Liver (tissue), 8 donors: ENCODE measurements at regions not wholly inside any gene's neighbourhood (a gene's known extent, or its start where the extent isn't known, plus 50 kb on each side); places are given as distances from the start of the nearest gene placed in this dataset.

Experiments
- DNase-seq: peaks from one replicate; pipeline ENCODE4 v3.0.0-alpha.2; 2017; ENCODE audit warnings: low spot score
- H3K27ac ChIP-seq, 2 donors: one replicate each; pipeline ENCODE4 v1.7.0; 2013; ENCODE audit warnings: inconsistent platforms in 2 of 2, low read length in 2 of 2, control low read depth in 1 of 2, low read depth in 1 of 2, mild to moderate bottlenecking in 1 of 2
- H3K27me3 ChIP-seq, 4 donors: one replicate each; pipeline versions ENCODE4 v1.6.1 to v1.7.0; 2013; ENCODE audit warnings: low read length in 3 of 4, inconsistent platforms in 1 of 4, mild to moderate bottlenecking in 1 of 4, moderate library complexity in 1 of 4; ENCODE audit not compliant: control insufficient read depth in 4 of 4, insufficient read depth in 4 of 4
- H3K36me3 ChIP-seq, 4 donors: one replicate each; pipeline versions ENCODE4 v1.6.1 to v1.7.0; 2013; ENCODE audit warnings: low read length in 3 of 4, mild to moderate bottlenecking in 3 of 4, low read depth in 1 of 4, moderate library complexity in 1 of 4; ENCODE audit not compliant: control insufficient read depth in 4 of 4, insufficient read depth in 3 of 4
- H3K4me1 ChIP-seq, 4 donors: one replicate each; pipeline versions ENCODE4 v1.6.1 to v1.7.0; 2013; ENCODE audit warnings: low read length in 3 of 4, mild to moderate bottlenecking in 3 of 4, moderate library complexity in 1 of 4; ENCODE audit not compliant: control insufficient read depth in 4 of 4, insufficient read depth in 4 of 4
- H3K4me3 ChIP-seq, 3 donors: one replicate each; pipeline versions ENCODE4 v1.6.1 to v1.7.0; 2013; ENCODE audit warnings: low read length in 3 of 3, control low read depth in 1 of 3, low read depth in 1 of 3, mild to moderate bottlenecking in 1 of 3
- H3K9ac ChIP-seq, 2 donors: one replicate each; pipeline ENCODE4 v1.7.0; 2013; ENCODE audit warnings: low read length in 2 of 2, mild to moderate bottlenecking in 2 of 2, moderate library complexity in 2 of 2, control low read depth in 1 of 2, low read depth in 1 of 2
- H3K9me3 ChIP-seq, 4 donors: one replicate each; pipeline versions ENCODE4 v1.6.1 to v1.7.0; 2013; ENCODE audit warnings: low read length in 3 of 4; ENCODE audit not compliant: control insufficient read depth in 4 of 4
- EGR1 ChIP-seq, 2 donors: IDR thresholded peaks; 2 replicates each; pipeline ENCODE4 v1.6.1; 2016 to 2018; ENCODE audit warnings: antibody characterized with exemption in 2 of 2, low read depth in 2 of 2
- FOXA1 ChIP-seq: IDR thresholded peaks from 2 replicates; pipeline ENCODE4 v1.6.1; 2016; ENCODE audit warnings: antibody characterized with exemption
- FOXA2 ChIP-seq: IDR thresholded peaks from 2 replicates; pipeline ENCODE4 v1.6.1; 2016; ENCODE audit warnings: antibody characterized with exemption
- HNF4A ChIP-seq, 2 donors: conservative IDR thresholded peaks; 2 replicates each; pipeline ENCODE4 v1.6.1; 2016; ENCODE audit warnings: antibody characterized with exemption in 2 of 2, mild to moderate bottlenecking in 2 of 2
- NR2F2 ChIP-seq: IDR thresholded peaks from 2 replicates; pipeline ENCODE4 v1.6.1; 2016; ENCODE audit warnings: antibody characterized with exemption
- RAD21 ChIP-seq, 2 donors: IDR thresholded peaks; 2 replicates each; pipeline ENCODE4 v1.6.1; 2016; ENCODE audit warnings: antibody characterized with exemption in 2 of 2, mild to moderate bottlenecking in 2 of 2
- RXRA ChIP-seq, 2 donors: IDR thresholded peaks; 2 replicates each; pipeline ENCODE4 v1.6.1; 2017 to 2018; ENCODE audit warnings: antibody characterized with exemption in 2 of 2, mild to moderate bottlenecking in 1 of 2
- SP1 ChIP-seq: IDR thresholded peaks from 2 replicates; pipeline ENCODE4 v1.6.1; 2018; ENCODE audit warnings: antibody characterized with exemption, mild to moderate bottlenecking
- TAF1 ChIP-seq: conservative IDR thresholded peaks from 2 replicates; pipeline ENCODE4 v1.6.1; 2016; ENCODE audit warnings: antibody characterized with exemption, mild to moderate bottlenecking
- WGBS: extraction: QIAGEN DNeasy Blood & Tissue Kit; methylation state at CpG from one replicate; pipeline ENCODE4 v1.1.7; 2013; 5-methylcytosine and 5-hydroxymethylcytosine counted together
- TF ChIP-seq, protein P1 (sequence below): fragments of 150-350 bp; IDR thresholded peaks from 2 replicates; pipeline ENCODE4 v1.5.1; 2017; ENCODE audit warnings: improper control_type of control experiment, low read depth, low read length; ENCODE audit not compliant: missing input control
- TF ChIP-seq, protein P2 (sequence below): IDR thresholded peaks from 2 replicates; pipeline ENCODE4 v1.6.1; 2016; ENCODE audit warnings: antibody characterized with exemption
- TF ChIP-seq, protein P3 (sequence below): IDR thresholded peaks from 2 replicates; pipeline ENCODE4 v1.6.1; 2016; ENCODE audit warnings: antibody characterized with exemption
- TF ChIP-seq, protein P4 (sequence below): IDR thresholded peaks from 2 replicates; pipeline ENCODE4 v1.6.1; 2016; ENCODE audit warnings: antibody characterized with exemption, mild to moderate bottlenecking
- donor health status: healthy.
- donor health status: healthy.
- donor health status: healthy.
- donor health status: healthy.
- donor health status: healthy.

DNA sequence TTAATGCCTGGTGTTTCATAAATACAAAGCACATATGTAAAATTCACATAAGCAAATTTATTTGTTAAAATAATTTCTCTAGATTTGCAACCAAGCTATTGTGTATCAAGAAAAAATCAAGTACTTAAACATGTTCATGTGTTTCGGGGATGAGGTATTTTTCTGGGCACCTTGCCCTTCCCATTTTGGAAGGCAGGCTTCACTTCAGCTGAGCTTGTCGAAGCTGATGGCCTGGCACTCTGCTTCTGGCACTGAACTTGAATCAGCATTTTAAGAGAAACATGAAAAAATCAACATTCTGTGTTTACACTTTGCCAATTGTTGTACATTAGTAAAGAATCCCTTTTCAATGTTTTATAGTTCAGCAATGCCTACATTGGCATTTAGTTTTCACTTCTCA, 179.1 kb upstream of the STEAP4 start:
- Histone ChIP-seq H3K4me1 (no peaks in the 10 kb centered on the region), H3K27me3 (no peaks in the 10 kb centered on the region), H3K36me3 (no peaks in the 10 kb centered on the region), H3K4me3 (no peak overlapping the region), H3K9me3 (no peaks in the 10 kb centered on the region), H3K9ac (no peak overlapping the region), H3K27ac (no peak overlapping the region)
- no peak for DNase-seq
- no peak for TF ChIP-seq TAF1
- TF ChIP-seq, protein P1, sequence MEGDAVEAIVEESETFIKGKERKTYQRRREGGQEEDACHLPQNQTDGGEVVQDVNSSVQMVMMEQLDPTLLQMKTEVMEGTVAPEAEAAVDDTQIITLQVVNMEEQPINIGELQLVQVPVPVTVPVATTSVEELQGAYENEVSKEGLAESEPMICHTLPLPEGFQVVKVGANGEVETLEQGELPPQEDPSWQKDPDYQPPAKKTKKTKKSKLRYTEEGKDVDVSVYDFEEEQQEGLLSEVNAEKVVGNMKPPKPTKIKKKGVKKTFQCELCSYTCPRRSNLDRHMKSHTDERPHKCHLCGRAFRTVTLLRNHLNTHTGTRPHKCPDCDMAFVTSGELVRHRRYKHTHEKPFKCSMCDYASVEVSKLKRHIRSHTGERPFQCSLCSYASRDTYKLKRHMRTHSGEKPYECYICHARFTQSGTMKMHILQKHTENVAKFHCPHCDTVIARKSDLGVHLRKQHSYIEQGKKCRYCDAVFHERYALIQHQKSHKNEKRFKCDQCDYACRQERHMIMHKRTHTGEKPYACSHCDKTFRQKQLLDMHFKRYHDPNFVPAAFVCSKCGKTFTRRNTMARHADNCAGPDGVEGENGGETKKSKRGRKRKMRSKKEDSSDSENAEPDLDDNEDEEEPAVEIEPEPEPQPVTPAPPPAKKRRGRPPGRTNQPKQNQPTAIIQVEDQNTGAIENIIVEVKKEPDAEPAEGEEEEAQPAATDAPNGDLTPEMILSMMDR = no peak
- TF ChIP-seq, protein P2, sequence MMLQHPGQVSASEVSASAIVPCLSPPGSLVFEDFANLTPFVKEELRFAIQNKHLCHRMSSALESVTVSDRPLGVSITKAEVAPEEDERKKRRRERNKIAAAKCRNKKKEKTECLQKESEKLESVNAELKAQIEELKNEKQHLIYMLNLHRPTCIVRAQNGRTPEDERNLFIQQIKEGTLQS = no peak
- 79% methylated on average over 2 of the region's 2 CpGs for WGBS

DNA sequence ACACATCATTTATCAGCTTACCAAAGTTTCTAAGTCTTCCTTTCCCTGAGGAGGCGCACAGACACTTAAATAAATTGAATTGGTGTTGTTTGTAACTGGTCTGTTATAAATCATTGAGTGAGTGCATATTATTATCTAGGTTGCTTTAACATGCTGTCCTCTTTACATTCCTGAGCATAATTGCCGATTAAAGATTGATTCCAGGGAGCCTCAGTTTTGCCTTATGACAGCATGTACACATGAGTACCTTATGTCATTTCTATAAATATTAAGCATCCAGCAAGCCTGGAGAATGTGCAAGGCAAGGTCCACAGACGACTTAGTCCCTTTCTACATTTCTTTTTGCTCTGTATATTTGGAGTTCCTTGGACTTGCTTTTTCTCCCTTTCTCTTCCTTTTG, 177.9 kb upstream of the STEAP4 start:
- WGBS = 75% methylated on average over 3 of the region's 3 CpGs
- Histone ChIP-seq H3K36me3 (no peaks in the 10 kb centered on the region), H3K4me3 (no peak overlapping the region), H3K27me3 (no peaks in the 10 kb centered on the region), H3K9me3 (no peaks in the 10 kb centered on the region), H3K9ac (no peak overlapping the region), H3K27ac (no peak overlapping the region), H3K4me1 (no peaks in the 10 kb centered on the region)
- TF ChIP-seq, protein P3, sequence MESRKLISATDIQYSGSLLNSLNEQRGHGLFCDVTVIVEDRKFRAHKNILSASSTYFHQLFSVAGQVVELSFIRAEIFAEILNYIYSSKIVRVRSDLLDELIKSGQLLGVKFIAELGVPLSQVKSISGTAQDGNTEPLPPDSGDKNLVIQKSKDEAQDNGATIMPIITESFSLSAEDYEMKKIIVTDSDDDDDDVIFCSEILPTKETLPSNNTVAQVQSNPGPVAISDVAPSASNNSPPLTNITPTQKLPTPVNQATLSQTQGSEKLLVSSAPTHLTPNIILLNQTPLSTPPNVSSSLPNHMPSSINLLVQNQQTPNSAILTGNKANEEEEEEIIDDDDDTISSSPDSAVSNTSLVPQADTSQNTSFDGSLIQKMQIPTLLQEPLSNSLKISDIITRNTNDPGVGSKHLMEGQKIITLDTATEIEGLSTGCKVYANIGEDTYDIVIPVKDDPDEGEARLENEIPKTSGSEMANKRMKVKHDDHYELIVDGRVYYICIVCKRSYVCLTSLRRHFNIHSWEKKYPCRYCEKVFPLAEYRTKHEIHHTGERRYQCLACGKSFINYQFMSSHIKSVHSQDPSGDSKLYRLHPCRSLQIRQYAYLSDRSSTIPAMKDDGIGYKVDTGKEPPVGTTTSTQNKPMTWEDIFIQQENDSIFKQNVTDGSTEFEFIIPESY = no peak
- no peak for TF ChIP-seq SP1
- TF ChIP-seq FOXA2 = no peak
- no peak for TF ChIP-seq HNF4A (conservative IDR thresholded peaks at IDR 0.05)
- no peak for TF ChIP-seq TAF1
- DNase-seq = no peak

DNA sequence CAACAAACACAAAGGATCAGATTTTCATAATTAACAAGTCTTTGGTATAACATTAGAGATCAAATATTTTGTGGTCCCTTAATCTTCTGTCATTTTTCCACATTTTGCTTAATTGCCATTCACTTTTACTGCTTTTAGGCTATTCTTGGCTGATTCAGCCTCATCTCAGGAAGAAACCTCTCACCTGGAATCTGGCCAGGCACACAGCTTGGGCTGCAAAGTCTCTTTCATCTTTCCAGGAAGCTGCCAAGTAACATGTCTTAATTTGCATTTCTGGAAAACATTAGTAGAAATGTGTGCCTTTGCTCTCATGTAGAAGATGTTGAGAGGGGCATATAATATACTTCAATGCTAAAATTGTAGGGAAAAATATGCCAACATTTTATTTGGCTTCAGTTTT, 174.2 kb upstream of the STEAP4 start:
- Histone ChIP-seq H3K4me1 (no peaks in the 10 kb centered on the region), H3K27ac (no peak overlapping the region), H3K4me3 (no peak overlapping the region), H3K9ac (no peak overlapping the region), H3K27me3 (no peaks in the 10 kb centered on the region), H3K36me3 (no peaks in the 10 kb centered on the region), H3K9me3 (no peaks in the 10 kb centered on the region)
- no peak for DNase-seq
- TF ChIP-seq TAF1 (no peak), RAD21 (IDR thresholded peaks at IDR 0.05) (no peak), RXRA (IDR thresholded peaks at IDR 0.05) (no peak), HNF4A (conservative IDR thresholded peaks at IDR 0.05) (no peak), FOXA1 (no peak), SP1 (no peak), FOXA2 (no peak), EGR1 (IDR thresholded peaks at IDR 0.05; ENCODE audit: low read depth in 2 of 2) (no peak), NR2F2 (no peak)
- TF ChIP-seq, protein P3 = no peak
- TF ChIP-seq, protein P1 = no peak
- TF ChIP-seq, protein P4, sequence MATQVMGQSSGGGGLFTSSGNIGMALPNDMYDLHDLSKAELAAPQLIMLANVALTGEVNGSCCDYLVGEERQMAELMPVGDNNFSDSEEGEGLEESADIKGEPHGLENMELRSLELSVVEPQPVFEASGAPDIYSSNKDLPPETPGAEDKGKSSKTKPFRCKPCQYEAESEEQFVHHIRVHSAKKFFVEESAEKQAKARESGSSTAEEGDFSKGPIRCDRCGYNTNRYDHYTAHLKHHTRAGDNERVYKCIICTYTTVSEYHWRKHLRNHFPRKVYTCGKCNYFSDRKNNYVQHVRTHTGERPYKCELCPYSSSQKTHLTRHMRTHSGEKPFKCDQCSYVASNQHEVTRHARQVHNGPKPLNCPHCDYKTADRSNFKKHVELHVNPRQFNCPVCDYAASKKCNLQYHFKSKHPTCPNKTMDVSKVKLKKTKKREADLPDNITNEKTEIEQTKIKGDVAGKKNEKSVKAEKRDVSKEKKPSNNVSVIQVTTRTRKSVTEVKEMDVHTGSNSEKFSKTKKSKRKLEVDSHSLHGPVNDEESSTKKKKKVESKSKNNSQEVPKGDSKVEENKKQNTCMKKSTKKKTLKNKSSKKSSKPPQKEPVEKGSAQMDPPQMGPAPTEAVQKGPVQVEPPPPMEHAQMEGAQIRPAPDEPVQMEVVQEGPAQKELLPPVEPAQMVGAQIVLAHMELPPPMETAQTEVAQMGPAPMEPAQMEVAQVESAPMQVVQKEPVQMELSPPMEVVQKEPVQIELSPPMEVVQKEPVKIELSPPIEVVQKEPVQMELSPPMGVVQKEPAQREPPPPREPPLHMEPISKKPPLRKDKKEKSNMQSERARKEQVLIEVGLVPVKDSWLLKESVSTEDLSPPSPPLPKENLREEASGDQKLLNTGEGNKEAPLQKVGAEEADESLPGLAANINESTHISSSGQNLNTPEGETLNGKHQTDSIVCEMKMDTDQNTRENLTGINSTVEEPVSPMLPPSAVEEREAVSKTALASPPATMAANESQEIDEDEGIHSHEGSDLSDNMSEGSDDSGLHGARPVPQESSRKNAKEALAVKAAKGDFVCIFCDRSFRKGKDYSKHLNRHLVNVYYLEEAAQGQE = no peak
